Peyer's patch (tissue), 4 donors: ENCODE measurements at regions not wholly inside any gene's neighbourhood (a gene's known extent, or its start where the extent isn't known, plus 50 kb on each side); places are given as distances from the start of the nearest gene placed in this dataset.

ENCODE experiments used
- DNase-seq, 3 donors: peaks; one replicate each; pipeline ENCODE4 v3.0.0-alpha.2; 2017 to 2019
- H3K27ac ChIP-seq, 4 donors: fragments of 200-600 bp; sonication (generic); one replicate each; pipeline ENCODE4 v1.5.1; 2016 to 2019
- H3K27me3 ChIP-seq, 2 donors: fragments of 200-600 bp; sonication (generic); one replicate each; pipeline ENCODE4 v1.5.1; 2019
- H3K36me3 ChIP-seq, 3 donors: fragments of 200-600 bp; sonication (generic); one replicate each; pipeline ENCODE4 v1.5.1; 2016 to 2019
- H3K4me1 ChIP-seq, 4 donors: fragments of 200-600 bp; sonication (generic); one replicate each; pipeline ENCODE4 v1.5.1; 2016 to 2019
- H3K4me3 ChIP-seq, 4 donors: fragments of 200-600 bp; sonication (generic); 1 replicate in 3 of 4; 2 replicates in 1 of 4; pipeline ENCODE4 v1.5.1; 2016 to 2019; ENCODE audit warnings: mild to moderate bottlenecking in 1 of 4
- H3K9me3 ChIP-seq, 4 donors: fragments of 200-600 bp; sonication (generic); one replicate each; pipeline ENCODE4 v1.5.1; 2016 to 2019; ENCODE audit warnings: mild to moderate bottlenecking in 1 of 4
- POLR2A ChIP-seq, 2 donors: fragments of 450-650 bp; IDR thresholded peaks; one replicate each; pipeline ENCODE4 v1.5.1; 2017; ENCODE audit warnings: antibody characterized with exemption in 2 of 2, mild to moderate bottlenecking in 2 of 2, moderate library complexity in 2 of 2
- TF ChIP-seq, protein P1 (sequence below), 6 experiments: fragments of 450-650 bp in 4 of 6; fragments of 200-600 bp in 2 of 6; sonication (generic) in 1 of 6; IDR thresholded peaks; one replicate each; pipeline ENCODE4 v1.5.1; 2017 to 2019; ENCODE audit warnings: antibody characterized with exemption in 6 of 6, mild to moderate bottlenecking in 3 of 6, moderate library complexity in 1 of 6

DNA sequence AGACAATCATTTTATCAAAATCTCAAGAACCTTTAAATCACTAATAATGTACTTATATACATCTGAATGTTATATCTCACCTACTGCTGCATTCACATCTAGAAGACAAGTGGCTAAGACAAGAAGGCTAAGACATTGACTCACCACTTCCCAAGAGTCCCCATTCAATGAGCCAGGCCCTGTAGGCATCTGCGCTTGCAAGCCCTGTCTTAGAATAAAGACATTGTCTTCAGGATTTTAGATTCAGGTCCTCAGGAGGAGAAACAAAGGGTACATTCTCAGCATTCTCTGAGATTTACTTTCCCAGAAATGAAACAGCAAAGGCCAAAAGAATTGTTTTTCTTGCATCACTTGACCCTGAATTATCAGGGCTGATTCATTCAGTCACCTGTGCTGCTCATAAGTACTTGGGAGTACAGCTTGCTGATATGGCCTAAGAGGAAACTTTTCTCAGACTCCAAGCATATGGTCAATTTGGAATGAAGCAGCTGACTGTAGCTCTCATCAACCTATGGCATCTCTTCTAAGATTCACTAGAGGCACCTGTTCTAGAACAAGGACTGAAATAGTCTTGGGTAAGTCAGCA is 858.3 kb upstream of the AMELY start:
- Histone ChIP-seq H3K4me3 (no peak overlapping the region), H3K4me1 (no peaks in the 10 kb centered on the region), H3K27ac (no peak overlapping the region), H3K27me3 (no peaks in the 10 kb centered on the region), H3K9me3 (no peaks in the 10 kb centered on the region), H3K36me3 (no peaks in the 10 kb centered on the region)
- TF ChIP-seq, protein P1, sequence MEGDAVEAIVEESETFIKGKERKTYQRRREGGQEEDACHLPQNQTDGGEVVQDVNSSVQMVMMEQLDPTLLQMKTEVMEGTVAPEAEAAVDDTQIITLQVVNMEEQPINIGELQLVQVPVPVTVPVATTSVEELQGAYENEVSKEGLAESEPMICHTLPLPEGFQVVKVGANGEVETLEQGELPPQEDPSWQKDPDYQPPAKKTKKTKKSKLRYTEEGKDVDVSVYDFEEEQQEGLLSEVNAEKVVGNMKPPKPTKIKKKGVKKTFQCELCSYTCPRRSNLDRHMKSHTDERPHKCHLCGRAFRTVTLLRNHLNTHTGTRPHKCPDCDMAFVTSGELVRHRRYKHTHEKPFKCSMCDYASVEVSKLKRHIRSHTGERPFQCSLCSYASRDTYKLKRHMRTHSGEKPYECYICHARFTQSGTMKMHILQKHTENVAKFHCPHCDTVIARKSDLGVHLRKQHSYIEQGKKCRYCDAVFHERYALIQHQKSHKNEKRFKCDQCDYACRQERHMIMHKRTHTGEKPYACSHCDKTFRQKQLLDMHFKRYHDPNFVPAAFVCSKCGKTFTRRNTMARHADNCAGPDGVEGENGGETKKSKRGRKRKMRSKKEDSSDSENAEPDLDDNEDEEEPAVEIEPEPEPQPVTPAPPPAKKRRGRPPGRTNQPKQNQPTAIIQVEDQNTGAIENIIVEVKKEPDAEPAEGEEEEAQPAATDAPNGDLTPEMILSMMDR (IDR thresholded peaks at IDR 0.05), result no peak
- no peak for TF ChIP-seq POLR2A (IDR thresholded peaks at IDR 0.05)
- DNase-seq, result no peak

DNA sequence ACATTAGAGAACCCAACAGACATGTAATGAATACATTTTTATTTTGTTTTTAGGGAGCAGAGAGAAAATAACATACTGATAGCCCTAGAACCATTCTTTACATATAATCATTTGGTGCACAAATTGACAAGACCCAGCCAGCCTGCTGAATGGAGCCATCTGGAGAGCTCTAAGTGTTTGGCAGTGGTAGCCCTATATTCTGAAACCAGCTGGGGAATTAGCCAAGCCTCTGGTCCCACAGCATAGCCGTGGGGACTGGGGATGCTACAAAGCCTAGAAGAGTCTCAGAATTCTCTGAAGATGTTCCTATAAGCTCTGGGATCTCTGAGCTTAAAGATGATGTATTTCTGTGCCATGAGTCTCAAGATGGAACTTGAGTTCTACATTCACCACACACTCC is 857.3 kb upstream of the AMELY start:
- Histone ChIP-seq H3K36me3 (no peaks in the 10 kb centered on the region), H3K27me3 (no peaks in the 10 kb centered on the region), H3K4me1 (no peaks in the 10 kb centered on the region), H3K4me3 (no peak overlapping the region), H3K27ac (no peak overlapping the region), H3K9me3 (no peaks in the 10 kb centered on the region)
- TF ChIP-seq, protein P1 (IDR thresholded peaks at IDR 0.05), result no peak
- no peak for TF ChIP-seq POLR2A (IDR thresholded peaks at IDR 0.05)
- no peak for DNase-seq

DNA sequence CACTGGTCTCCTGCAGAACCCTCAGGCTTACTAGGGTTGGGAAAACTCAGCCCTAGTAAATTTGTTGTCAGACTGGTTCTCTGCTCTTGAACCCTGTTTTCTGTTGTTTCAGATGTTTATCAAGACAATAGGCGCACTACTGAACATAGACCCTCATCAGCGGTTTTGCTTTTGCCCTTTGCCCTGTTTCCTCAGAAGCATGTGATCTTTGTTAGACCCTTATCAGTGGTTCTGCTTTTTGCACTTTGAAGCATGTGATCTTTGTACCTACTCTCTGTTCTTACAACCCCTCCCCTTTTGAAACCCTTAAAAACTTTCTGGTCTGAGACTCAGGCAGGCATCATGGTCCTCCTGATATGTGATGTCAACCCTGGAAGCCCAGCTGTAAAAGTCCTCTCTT is 842.2 kb upstream of the AMELY start:
- no peak overlapping the region for H3K4me3 ChIP-seq
- H3K36me3 ChIP-seq, result no peaks in the 10 kb centered on the region
- H3K27ac ChIP-seq, result no peak overlapping the region
- TF ChIP-seq, protein P1 (IDR thresholded peaks at IDR 0.05), result no peak
- TF ChIP-seq POLR2A (IDR thresholded peaks at IDR 0.05), result no peak
- no peaks in the 10 kb centered on the region for H3K9me3 ChIP-seq
- H3K4me1 ChIP-seq, result no peaks in the 10 kb centered on the region
- no peak for DNase-seq
- H3K27me3 ChIP-seq, result no peaks in the 10 kb centered on the region

DNA sequence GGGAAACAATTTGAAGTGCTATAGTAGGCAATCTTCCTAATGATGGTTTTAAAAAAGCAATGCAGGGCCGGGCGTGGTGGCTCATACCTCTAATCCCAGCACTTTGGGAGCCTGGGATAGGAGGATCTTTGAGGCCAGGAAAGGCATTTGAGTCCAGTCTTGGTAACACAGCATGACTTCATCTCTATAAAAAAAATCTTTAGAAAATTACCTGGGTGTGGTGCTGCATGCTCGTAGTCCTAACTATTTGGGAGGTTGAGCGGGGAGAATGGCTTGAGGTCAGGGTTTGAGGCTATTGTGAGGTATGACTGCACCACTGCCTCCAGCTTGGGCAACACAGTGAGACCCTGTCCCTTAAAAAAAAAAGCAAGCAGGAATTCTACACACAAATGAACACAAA is 835.2 kb upstream of the AMELY start:
- H3K27me3 ChIP-seq, result no peaks in the 10 kb centered on the region

DNA sequence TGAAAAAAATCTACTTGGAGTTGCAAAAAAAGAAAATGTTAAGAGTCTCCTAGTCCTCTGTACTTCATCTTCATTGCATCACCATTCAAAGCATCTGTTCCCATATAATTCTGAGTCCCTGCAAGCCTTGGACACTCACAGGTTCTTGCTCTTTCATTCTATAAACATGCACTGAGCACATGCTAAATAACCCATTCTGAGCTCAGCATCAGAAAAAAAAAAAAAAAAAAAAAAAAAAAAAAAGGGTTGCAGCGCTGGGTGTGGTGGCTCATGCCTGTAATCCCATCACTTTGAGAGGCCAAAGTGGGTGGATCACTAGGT is 834.0 kb upstream of the AMELY start:
- no peaks in the 10 kb centered on the region for H3K9me3 ChIP-seq
- DNase-seq, result no peak
- no peak overlapping the region for H3K4me3 ChIP-seq
- no peaks in the 10 kb centered on the region for H3K27me3 ChIP-seq
- H3K4me1 ChIP-seq, result no peaks in the 10 kb centered on the region
- no peaks in the 10 kb centered on the region for H3K36me3 ChIP-seq
- H3K27ac ChIP-seq, result no peak overlapping the region
- TF ChIP-seq, protein P1 (IDR thresholded peaks at IDR 0.05), result no peak
- TF ChIP-seq POLR2A (IDR thresholded peaks at IDR 0.05), result no peak

More for the DNA sequence above, 835.2 kb upstream of the AMELY start:
- no peak overlapping the region for H3K27ac ChIP-seq
- H3K4me1 ChIP-seq, result no peaks in the 10 kb centered on the region
- TF ChIP-seq POLR2A (IDR thresholded peaks at IDR 0.05), result no peak
- TF ChIP-seq, protein P1 (IDR thresholded peaks at IDR 0.05), result no peak
- H3K9me3 ChIP-seq, result no peaks in the 10 kb centered on the region
- no peak for DNase-seq
- no peaks in the 10 kb centered on the region for H3K36me3 ChIP-seq
- H3K4me3 ChIP-seq, result no peak overlapping the region
